Loucy (cell line): ENCODE measurements at regions not wholly inside any gene's neighbourhood (a gene's known extent, or its start where the extent isn't known, plus 50 kb on each side); places are given as distances from the start of the nearest gene placed in this dataset.
"Not testable (repeated sequence)": the region's sequence is repeated elsewhere in the genome, so short reads cannot be mapped to it uniquely, and the experiment has no call there.

Experiments used
- H2AFZ ChIP-seq: fragments of 200-600 bp; sonication (generic); 2 replicates; pipeline ENCODE4 v1.6.0; 2016; ENCODE audit warnings: antibody characterized with exemption, mild to moderate bottlenecking, low read length, moderate library complexity
- H3F3A ChIP-seq: fragments of 200-600 bp; 2 replicates; pipeline ENCODE4 v1.6.0; 2016; ENCODE audit warnings: antibody characterized with exemption, low read depth, mild to moderate bottlenecking
- H3K27me3 ChIP-seq: fragments of 200-600 bp; sonication (generic); 2 replicates; pipeline ENCODE4 v1.6.1; 2014; ENCODE audit warnings: low read length, mild to moderate bottlenecking; ENCODE audit not compliant: insufficient read depth, poor library complexity, severe bottlenecking
- H3K36me3 ChIP-seq: fragments of 200-600 bp; sonication (generic); 2 replicates; pipeline ENCODE4 v1.6.1; 2016; ENCODE audit warnings: low read length; ENCODE audit not compliant: insufficient read depth
- H3K4me1 ChIP-seq: fragments of 200-600 bp; sonication (generic); 2 replicates; pipeline ENCODE4 v1.5.1; 2014; ENCODE audit warnings: low read length, mild to moderate bottlenecking; ENCODE audit not compliant: insufficient read depth, poor library complexity, severe bottlenecking
- H3K4me2 ChIP-seq: fragments of 200-600 bp; sonication (generic); 2 replicates; pipeline ENCODE4 v1.6.0; 2014; ENCODE audit warnings: antibody characterized with exemption, low read length, low read depth, mild to moderate bottlenecking; ENCODE audit not compliant: poor library complexity, severe bottlenecking
- H3K4me3 ChIP-seq: fragments of 200-600 bp; sonication (generic); 2 replicates; pipeline ENCODE4 v1.5.1; 2014; ENCODE audit warnings: low read length, mild to moderate bottlenecking, mixed read lengths; ENCODE audit not compliant: poor library complexity, severe bottlenecking
- H3K79me2 ChIP-seq: fragments of 200-600 bp; sonication (generic); 2 replicates; pipeline ENCODE4 v1.6.1; 2014; ENCODE audit warnings: low read length; ENCODE audit not compliant: insufficient read depth
- H3K9ac ChIP-seq: fragments of 200-600 bp; sonication (generic); 2 replicates; pipeline ENCODE4 v1.6.0; 2014; ENCODE audit warnings: mild to moderate bottlenecking, low read depth, low read length, moderate library complexity; ENCODE audit not compliant: poor library complexity, severe bottlenecking
- H3K9me2 ChIP-seq: fragments of 200-600 bp; sonication (generic); replicated peaks from 2 replicates; pipeline ENCODE4 v1.6.1; 2016; ENCODE audit warnings: low read depth, low read length, mixed read lengths
- H3K9me3 ChIP-seq: fragments of 200-600 bp; sonication (generic); 2 replicates; pipeline ENCODE4 v1.6.1; 2014; ENCODE audit warnings: mild to moderate bottlenecking, antibody characterized with exemption, low read length, low read depth; ENCODE audit not compliant: insufficient read depth
- H4K20me1 ChIP-seq: fragments of 200-600 bp; sonication (generic); 2 replicates; pipeline ENCODE4 v1.6.0; 2014; ENCODE audit warnings: antibody characterized with exemption, low read length, mild to moderate bottlenecking; ENCODE audit not compliant: insufficient read depth, poor library complexity, severe bottlenecking
- CTCF ChIP-seq: fragments of 200-600 bp; sonication (generic); conservative IDR thresholded peaks from 2 replicates; pipeline ENCODE4 v1.5.1; 2014; ENCODE audit warnings: mild to moderate bottlenecking, antibody characterized with exemption, low read length
- EZH2phosphoT487 ChIP-seq: fragments of 200-600 bp; IDR thresholded peaks from 2 replicates; pipeline ENCODE4 v1.6.1; 2018; ENCODE audit warnings: antibody characterized with exemption, mild to moderate bottlenecking, moderate library complexity, borderline replicate concordance

DNA sequence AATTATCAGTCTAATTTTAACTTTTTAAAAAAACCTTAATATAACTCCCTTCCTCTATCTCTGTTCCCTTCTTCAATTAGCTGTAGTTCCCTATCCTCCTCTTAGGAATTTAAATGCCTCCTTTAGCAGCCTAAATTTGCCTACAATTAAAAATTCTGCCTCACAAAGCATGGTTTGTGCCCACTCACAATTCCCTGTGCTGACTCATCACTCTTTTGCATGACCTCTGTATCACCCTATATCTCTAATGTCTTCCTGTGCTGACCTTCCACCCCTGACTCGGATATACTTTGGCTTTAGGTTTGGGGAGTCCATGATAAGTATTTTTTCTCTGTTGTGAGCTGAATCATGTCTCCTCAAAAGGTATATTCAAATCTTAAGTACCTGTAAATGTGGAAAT lies 253.6 kb downstream of the RNF144B start:
- no peak for TF ChIP-seq EZH2phosphoT487
- TF ChIP-seq CTCF, result no peak
- Histone ChIP-seq H3K36me3 (no peaks in the 10 kb centered on the region), H3F3A (no peaks in the 10 kb centered on the region), H3K9ac (no peak overlapping the region), H3K9me2 (no peaks in the 10 kb centered on the region), H3K9me3 (no peaks in the 10 kb centered on the region), H3K4me3 (no peak overlapping the region), H3K4me1 (no peaks in the 10 kb centered on the region), H3K27me3 (no peaks in the 10 kb centered on the region), H3K79me2 (no peaks in the 10 kb centered on the region), H3K4me2 (no peak overlapping the region), H4K20me1 (no peaks in the 10 kb centered on the region), H2AFZ (no peak overlapping the region)

DNA sequence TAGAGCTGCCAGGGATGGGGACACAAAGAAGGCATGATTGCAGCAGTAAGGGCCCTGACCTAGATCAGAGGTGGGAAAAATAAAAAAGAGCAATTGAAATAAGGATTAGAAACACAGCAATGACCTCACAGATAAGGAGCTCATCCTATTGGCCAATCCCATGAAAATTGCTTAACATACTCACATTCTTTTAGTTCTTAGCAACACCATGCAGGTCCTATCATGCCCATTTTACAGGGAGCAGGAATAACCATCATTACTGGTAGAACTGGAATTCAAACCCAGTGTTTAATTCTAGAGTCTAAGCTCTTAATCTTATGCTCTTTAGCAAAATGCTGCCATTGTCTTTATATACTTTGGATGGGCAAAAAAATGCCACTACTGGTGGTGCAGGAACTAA lies 267.7 kb downstream of the RNF144B start:
- no peaks in the 10 kb centered on the region for H3K36me3 ChIP-seq
- TF ChIP-seq CTCF (no peak), EZH2phosphoT487 (no peak)

GRCh38 chr6:18656506-18656905 lies 269.4 kb downstream of the RNF144B start:
- no peak overlapping the region for H2AFZ ChIP-seq
- TF ChIP-seq CTCF, result no peak
- no peak for TF ChIP-seq EZH2phosphoT487
- no peaks in the 10 kb centered on the region for H3F3A ChIP-seq
- H3K4me1 ChIP-seq, result no peaks in the 10 kb centered on the region
- no peak overlapping the region for H3K4me3 ChIP-seq
- H3K9me3 ChIP-seq, result no peaks in the 10 kb centered on the region
- no peaks in the 10 kb centered on the region for H3K79me2 ChIP-seq
- H3K27me3 ChIP-seq, result no peaks in the 10 kb centered on the region
- H4K20me1 ChIP-seq, result no peaks in the 10 kb centered on the region
- no peaks in the 10 kb centered on the region for H3K9me2 ChIP-seq
- no peaks in the 10 kb centered on the region for H3K36me3 ChIP-seq
- no peak overlapping the region for H3K4me2 ChIP-seq
- no peak overlapping the region for H3K9ac ChIP-seq

More for the DNA sequence above, 267.7 kb downstream of the RNF144B start:
- Histone ChIP-seq H3K9me3 (no peaks in the 10 kb centered on the region), H2AFZ (no peak overlapping the region), H3K4me1 (no peaks in the 10 kb centered on the region), H3K4me3 (no peak overlapping the region), H3F3A (no peaks in the 10 kb centered on the region), H3K27me3 (no peaks in the 10 kb centered on the region), H3K9me2 (no peaks in the 10 kb centered on the region), H3K9ac (no peak overlapping the region), H3K79me2 (no peaks in the 10 kb centered on the region), H3K4me2 (no peak overlapping the region), H4K20me1 (no peaks in the 10 kb centered on the region)

GRCh38 chr6:18659994-18660393 lies 272.8 kb downstream of the RNF144B start:
- not testable (repeated sequence) for H4K20me1 ChIP-seq

More at GRCh38 chr6:18659994-18660393, 272.8 kb downstream of the RNF144B start:
- not testable (repeated sequence) for H3K4me1 ChIP-seq, H3K36me3 ChIP-seq, H3K79me2 ChIP-seq, H3K27me3 ChIP-seq, H3K4me3 ChIP-seq, H3K9ac ChIP-seq, H3F3A ChIP-seq, H2AFZ ChIP-seq, H3K9me2 ChIP-seq, H3K4me2 ChIP-seq, H3K9me3 ChIP-seq
